ENCODE measurements at regions not wholly inside any gene's neighbourhood (a gene's known extent, or its start where the extent isn't known, plus 50 kb on each side); places are given as distances from the start of the nearest gene placed in this dataset.

- DNase-seq (ENCODE audit: low spot score), result no peak
Observed at GRCh38 chr2:5067816-5068215, 624.4 kb upstream of the SOX11 start.

- no peak for DNase-seq (ENCODE audit: low spot score)
Observed at GRCh38 chr2:5070257-5070656, 621.9 kb upstream of the SOX11 start.

- DNase-seq (ENCODE audit: low spot score), result no peak
Observed at GRCh38 chr2:5074733-5075132, 617.5 kb upstream of the SOX11 start.

GRCh38 chr2:5076599-5076998, 615.6 kb upstream of the SOX11 start:
- DNase-seq (ENCODE audit: low spot score), result no peak

- DNase-seq (ENCODE audit: low spot score), result no peak
Observed at GRCh38 chr2:5077479-5078089, 614.6 kb upstream of the SOX11 start.

GRCh38 chr2:5083402-5083801, 608.8 kb upstream of the SOX11 start:
- no peak for DNase-seq (ENCODE audit: low spot score)

GRCh38 chr2:5089409-5089808, 602.8 kb upstream of the SOX11 start:
- DNase-seq (ENCODE audit: low spot score), result no peak

GRCh38 chr2:5093056-5093455, 599.1 kb upstream of the SOX11 start:
- DNase-seq (ENCODE audit: low spot score), result no peak

GRCh38 chr2:5093518-5093917, 598.7 kb upstream of the SOX11 start:
- DNase-seq (ENCODE audit: low spot score), result no peak

GRCh38 chr2:5094192-5094591, 598.0 kb upstream of the SOX11 start:
- no peak for DNase-seq (ENCODE audit: low spot score)

- no peak for DNase-seq (ENCODE audit: low spot score)
Observed at GRCh38 chr2:5098286-5098685, 593.9 kb upstream of the SOX11 start.

- no peak for DNase-seq (ENCODE audit: low spot score)
Observed at GRCh38 chr2:5102823-5103222, 589.4 kb upstream of the SOX11 start.

GRCh38 chr2:5111581-5111980, 580.6 kb upstream of the SOX11 start:
- DNase-seq (ENCODE audit: low spot score), result no peak

- DNase-seq (ENCODE audit: low spot score), result no peak
Observed at GRCh38 chr2:5119046-5119445, 573.1 kb upstream of the SOX11 start.

GRCh38 chr2:5121121-5121520, 571.1 kb upstream of the SOX11 start:
- no peak for DNase-seq (ENCODE audit: low spot score)

GRCh38 chr2:5121642-5122041, 570.5 kb upstream of the SOX11 start:
- DNase-seq (ENCODE audit: low spot score), result no peak

- no peak for DNase-seq (ENCODE audit: low spot score)
Observed at GRCh38 chr2:5123582-5124196, 568.5 kb upstream of the SOX11 start.

GRCh38 chr2:5125017-5125730, 567.0 kb upstream of the SOX11 start:
- DNase-seq (ENCODE audit: low spot score), result no peak

GRCh38 chr2:5132281-5132680, 559.9 kb upstream of the SOX11 start:
- DNase-seq (ENCODE audit: low spot score), result no peak

- DNase-seq (ENCODE audit: low spot score), result no peak
Observed at GRCh38 chr2:5140347-5140746, 551.8 kb upstream of the SOX11 start.

GRCh38 chr2:5144159-5144558, 548.0 kb upstream of the SOX11 start:
- no peak for DNase-seq (ENCODE audit: low spot score)

- DNase-seq (ENCODE audit: low spot score), result no peak
Observed at GRCh38 chr2:5145053-5145452, 547.1 kb upstream of the SOX11 start.

- DNase-seq (ENCODE audit: low spot score), result no peak
Observed at GRCh38 chr2:5145801-5146200, 546.4 kb upstream of the SOX11 start.
